NCI-H1417 treated with DMSO at 0.1 percent for 48 hours (cell line): ENCODE measurements at regions not wholly inside any gene's neighbourhood (a gene's known extent, or its start where the extent isn't known, plus 50 kb on each side); places are given as distances from the start of the nearest gene placed in this dataset.

Experiments
- DNase-seq: peaks from one replicate; lab custom pipeline; 2025; lab: John Stamatoyannopoulos, UW

DNA sequence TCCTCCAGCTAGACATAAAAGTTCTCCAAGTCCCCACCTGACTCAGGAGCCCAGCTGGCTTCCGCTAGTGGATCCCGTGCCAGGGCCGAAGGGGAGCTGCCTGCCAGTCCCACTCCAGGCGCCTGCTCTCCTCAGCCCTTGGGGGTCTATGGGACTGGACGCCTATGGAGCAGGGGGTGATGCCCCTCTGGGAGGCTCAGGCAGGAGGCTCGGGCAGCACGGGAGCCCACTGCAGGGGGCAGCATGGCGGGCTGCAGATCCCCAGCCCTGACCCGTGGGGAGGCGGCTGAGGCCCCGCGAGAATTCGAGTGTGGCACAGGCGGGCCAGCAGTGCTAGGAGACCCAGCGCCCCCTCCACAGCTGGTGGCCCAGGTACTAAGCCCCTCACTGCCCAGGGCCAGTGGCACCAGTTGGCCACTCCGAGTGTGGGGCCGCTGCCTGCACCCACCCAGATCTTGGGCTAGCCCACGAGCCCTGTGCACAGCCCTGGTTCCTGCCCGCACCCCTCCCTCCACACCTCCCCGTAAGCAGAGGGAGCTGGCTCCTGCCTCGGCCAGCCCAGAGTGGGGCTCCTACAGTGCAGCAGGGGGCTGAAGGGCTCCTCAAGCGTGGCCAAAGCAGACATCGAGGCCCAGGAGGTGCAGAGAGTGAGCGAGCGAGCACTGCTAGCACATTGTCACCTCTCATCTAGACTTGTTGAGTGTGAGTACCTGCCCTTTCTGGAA is 221.3 kb upstream of the NSMCE3 start:
- DNase-seq: no peak

- DNase-seq: no peak
Observed at GRCh38 chr15:29480949-29481348, 211.3 kb upstream of the NSMCE3 start.

DNA sequence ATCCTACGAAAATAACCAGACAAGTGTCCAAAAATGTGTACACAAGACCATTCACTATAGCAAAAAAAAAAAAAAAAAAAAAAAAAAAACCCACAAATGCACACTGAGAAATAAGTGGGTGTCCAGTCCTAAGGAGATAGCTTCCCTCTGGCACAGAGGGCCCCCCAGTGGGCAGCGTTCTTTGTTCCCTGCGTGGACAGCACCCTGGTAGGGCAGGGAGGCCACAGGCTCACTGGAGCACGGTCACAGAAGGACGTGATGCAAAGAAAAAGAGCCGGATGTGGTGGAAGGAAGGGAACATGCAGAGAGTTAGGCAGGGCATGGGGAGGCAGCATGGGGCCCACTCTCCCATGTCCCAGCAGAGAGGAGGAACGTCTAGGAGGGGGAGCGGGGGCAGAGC is 210.7 kb upstream of the NSMCE3 start:
- no peak for DNase-seq

DNA sequence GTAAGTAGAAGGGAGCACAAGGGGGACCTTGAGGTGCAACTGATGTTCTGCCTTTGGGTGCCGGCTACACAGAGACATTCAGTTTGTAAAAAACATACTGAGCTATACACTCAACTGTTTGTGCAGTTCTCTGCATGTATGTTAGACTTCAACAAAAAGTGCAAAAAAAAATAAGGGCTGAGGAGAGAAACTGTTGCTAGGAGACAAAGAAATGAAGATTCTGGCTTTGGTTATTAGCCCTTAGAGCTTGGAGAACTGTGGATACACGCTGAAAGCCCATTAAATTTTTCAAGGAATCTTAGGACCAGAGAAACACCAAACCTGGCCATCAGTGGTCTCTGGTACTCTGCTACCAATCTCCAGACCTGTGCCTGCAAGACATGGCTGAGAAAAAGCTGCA is 207.6 kb upstream of the NSMCE3 start:
- DNase-seq: no peak

- DNase-seq: no peak
Observed at GRCh38 chr15:29476503-29477080, 207.0 kb upstream of the NSMCE3 start.

DNA sequence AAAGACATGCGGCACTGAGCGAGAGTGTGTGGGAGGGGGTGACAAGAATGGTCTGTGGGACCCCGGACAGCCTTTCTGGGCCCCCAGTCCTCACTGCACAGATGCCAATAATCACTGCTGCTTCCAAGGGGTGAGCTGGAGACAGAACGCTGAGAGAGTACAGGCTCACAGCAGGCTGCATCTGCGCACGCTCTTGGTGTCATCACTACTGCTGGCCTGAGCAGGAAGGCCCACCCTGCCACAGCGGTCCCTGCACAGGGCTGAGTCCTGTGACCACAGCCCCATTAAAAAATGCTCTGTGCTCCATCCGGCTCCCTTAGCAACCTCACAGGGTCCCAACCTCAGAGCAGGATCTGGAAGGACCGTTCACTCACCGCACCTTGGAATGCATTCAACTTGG is 205.5 kb upstream of the NSMCE3 start:
- DNase-seq: no peak

DNA sequence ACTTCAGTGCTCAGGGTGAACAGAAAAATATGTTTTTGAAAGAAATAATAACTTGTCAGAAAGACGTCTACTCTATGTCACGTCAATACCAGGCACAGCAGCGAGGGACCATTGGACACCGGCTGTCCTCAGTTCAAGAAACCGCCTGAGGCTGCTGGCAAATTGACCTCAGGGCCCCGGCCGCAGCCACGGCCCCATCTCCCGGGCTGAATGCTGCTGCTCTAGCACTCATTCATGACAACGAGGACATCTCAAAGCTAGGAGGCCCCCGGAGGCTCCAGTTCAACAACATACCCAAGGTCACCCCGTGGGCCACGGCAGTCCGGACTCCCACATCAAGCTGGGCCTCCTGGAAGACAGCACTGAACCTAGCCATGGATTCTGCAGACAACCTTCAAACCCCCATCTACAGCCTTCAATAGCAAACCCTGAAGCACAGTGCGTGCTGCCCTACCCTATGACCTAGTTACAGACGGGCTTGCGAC is 204.0 kb upstream of the NSMCE3 start:
- no peak for DNase-seq

DNA sequence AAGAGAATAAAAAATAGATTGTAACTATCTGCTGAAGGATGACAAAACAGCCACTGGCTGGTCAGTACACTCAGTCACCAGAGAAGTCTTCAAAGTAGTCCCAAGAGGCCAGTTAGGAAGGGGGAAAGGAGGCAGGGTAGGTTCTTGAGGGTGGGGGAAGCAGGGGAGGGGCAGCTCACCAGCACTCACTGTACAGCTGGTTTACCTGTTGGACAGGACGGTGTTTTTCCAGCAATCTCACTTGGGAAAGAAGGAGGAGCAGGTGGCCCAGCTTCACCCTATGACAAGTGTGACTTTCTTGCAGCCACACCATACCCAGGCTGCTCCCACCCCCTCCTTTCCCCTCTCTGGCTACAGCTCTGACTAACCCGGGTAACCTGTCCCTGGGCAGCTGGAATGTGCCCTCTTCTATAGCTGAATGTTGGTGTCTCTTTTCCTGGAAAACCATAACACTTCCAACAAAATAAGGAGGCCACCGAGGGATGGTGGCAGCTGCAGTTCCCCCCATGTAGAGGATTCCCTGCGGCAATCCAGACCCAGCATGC is 203.4 kb upstream of the NSMCE3 start:
- no peak for DNase-seq

DNA sequence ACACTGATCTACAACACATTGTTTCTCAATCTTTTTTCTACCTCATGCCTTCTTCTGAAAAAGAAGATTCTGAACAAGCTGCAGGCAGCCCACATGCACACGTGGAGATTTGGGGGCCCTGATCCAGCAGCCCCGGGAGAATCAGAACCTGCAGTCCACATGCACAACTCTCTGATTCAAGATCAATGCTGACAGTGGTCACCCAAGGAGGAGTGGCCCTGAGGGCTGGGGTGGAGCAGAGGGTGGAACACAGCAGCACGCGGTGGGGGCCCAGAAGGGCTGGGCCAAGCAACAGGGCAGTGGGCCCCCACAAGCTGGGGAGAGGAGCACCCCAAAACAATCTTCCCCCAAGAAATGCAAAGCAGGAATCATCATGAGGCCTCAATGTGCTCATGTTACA is 202.1 kb upstream of the NSMCE3 start:
- no peak for DNase-seq

DNA sequence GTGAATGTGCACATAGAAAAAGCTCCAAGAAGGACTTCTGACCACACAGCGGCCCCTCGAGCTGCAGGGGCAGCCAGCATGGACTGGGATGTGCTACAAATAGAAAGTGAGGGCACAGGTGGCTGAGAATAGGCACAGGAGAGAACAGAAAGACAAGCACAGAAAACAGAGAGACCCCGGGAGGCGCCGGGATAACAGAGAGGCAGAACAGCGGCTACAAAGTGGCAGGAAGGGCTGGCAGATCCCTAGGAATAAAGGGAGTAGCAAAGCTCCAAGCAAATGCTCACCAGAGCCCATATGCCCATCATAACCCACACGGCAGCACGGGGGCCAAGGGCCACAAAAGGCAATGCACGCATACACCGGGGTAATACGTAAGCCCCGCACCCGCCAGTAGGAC is 201.7 kb upstream of the NSMCE3 start:
- no peak for DNase-seq

GRCh38 chr15:29470794-29471193 is 201.2 kb upstream of the NSMCE3 start:
- DNase-seq: no peak

GRCh38 chr15:29470311-29470710 is 200.7 kb upstream of the NSMCE3 start:
- DNase-seq: no peak

GRCh38 chr15:29468899-29469298 is 199.3 kb upstream of the NSMCE3 start:
- DNase-seq: no peak

DNA sequence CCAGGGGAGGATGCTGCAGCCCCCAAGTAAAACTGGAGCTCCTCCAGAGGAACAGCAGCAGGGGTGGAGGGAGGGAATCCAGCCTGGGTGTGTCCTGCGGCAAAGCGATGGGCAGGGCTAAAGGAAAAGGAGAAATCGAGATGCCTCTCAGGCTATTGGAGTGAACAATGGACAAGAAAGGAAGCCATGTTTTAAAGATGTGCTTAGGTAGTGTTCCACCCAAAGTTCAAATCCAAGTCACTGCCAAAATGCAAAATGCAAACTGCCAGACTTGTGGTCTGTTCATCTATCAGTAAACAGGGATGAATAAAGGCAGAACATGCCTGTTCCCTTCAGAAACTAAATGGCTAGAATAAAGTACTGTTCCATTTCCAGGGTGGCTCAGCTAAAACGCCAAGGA is 197.5 kb upstream of the NSMCE3 start:
- DNase-seq: no peak

DNA sequence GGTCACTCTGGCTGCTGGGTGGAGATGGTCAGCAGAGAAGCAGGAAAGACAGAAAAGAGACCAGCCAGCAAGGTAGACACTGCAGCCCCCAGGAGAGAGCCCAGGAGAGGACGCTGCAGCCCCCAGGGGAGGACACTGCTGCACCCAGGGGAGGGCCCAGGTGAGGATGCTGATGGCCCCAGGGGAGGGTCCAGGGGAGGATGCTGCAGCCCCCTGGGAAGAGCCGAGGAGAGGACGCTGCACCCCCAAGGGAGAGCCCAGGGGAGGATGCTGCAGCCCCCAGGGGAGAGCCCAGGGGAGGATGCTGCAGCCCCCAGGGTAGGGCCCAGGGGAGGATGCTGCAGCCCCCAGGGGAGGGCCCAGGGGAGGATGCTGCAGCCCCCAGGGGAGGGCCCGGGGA is 196.7 kb upstream of the NSMCE3 start:
- DNase-seq: no peak

DNA sequence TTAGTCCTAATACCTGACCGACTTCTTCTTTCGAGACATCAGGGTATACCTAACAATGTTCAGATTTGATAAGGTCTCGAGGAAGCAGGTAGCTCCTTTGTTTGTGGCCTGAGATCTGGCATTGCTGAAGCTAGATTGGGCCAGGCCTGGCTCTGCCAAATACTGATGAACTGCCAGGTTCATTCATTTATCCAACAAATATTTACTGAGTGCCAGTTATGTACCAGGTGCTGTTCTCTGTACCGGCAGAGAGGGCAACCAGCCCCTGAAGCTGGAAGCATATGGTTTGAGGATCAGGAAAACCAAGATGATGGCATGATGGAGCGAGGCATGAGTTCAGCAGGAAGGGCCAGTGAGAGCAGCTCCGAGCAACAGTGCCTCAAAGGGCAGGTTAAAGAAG is 196.2 kb upstream of the NSMCE3 start:
- DNase-seq: no peak

DNA sequence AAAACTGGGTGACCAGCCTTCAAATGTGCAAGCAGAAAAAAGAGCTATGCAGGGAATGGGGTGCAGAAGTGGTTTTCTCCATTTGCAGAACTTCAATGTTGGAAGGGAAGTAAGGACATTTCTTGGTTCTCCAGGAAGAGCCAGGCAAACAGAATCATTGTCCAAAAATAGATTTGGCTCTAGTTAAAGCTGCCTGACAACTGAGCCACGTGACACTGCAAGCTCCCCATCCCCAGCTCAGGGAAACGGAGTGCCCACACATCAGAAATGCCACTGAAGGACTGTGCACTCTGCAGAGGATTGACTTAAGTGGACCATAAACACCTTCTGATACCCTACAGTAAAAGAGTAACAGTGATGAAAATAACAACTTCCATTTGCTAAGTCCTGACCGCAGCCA is 195.6 kb upstream of the NSMCE3 start:
- DNase-seq: no peak

DNA sequence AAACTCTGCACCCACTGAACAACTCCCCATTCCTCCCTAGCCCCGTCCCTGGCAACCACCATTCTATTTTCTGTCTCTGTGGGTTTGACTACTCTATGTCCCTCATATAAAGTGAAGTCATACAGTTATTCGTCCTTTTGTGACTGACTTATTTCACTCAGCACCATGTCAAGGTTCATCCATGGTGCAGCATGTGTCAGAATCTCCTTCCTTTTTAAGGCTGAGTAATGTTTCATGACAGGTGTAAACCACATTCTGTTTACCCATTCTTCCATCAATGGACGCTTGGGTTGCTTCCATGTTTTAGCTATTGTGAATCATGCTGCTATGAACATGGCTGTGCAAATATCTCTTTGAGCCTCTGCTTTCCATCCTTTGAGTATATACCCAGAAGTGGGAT is 192.3 kb upstream of the NSMCE3 start:
- no peak for DNase-seq

- DNase-seq: no peak
Observed at GRCh38 chr15:29458361-29458760, 188.7 kb upstream of the NSMCE3 start.

GRCh38 chr15:29457729-29458128 is 188.1 kb upstream of the NSMCE3 start:
- DNase-seq: no peak

DNA sequence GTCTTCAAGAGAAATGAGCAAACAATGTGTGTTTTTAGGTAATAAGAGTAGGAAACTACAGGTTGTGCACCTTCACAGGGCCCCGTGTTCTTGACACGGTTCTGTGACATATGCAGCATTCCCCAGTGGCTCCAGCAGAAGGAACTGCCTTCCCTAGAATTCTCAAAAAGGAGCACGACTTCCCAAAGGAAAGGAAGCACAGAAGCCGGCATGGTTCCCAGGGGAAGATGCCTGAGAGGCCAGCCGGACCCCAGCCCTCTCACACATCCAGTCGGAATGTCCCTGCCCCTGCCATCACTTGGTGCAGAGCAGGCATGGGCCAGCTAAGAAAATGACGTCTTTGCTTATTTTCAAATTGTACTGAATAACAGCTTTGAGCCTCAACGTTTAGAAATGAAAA is 187.3 kb upstream of the NSMCE3 start:
- no peak for DNase-seq

GRCh38 chr15:29456255-29456654 is 186.6 kb upstream of the NSMCE3 start:
- no peak for DNase-seq

GRCh38 chr15:29455530-29455929 is 185.9 kb upstream of the NSMCE3 start:
- DNase-seq: no peak

DNA sequence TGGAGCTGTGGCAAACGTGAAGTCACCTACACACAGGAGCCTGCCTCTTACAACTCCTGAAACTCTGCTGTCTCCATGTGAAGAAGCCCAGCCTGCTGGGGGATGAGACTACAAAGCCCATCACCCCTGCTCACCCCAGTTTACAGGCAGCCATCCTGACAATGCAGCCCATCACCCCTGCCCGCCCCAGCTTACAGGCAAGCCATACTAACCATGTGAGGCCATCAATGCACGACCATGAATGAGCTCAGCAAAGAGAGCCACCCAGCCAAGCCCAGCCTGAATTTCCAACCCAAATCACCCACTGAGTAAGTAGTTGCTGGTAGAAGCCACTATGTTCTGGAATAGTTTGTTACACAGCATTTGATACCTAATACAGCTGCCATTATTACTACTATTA is 185.4 kb upstream of the NSMCE3 start:
- no peak for DNase-seq
